Natural killer cell treated with Interleukin-12 subunit alpha and Interleukin-12 subunit beta and Interleukin-15 and Interleukin-18, amount 100 ng/mL, for 72 hours (primary cell): ENCODE measurements at regions not wholly inside any gene's neighbourhood (a gene's known extent, or its start where the extent isn't known, plus 50 kb on each side); places are given as distances from the start of the nearest gene placed in this dataset.
"Not testable (repeated sequence)": the region's sequence is repeated elsewhere in the genome, so short reads cannot be mapped to it uniquely, and the experiment has no call there.

ENCODE experiments used
- ATAC-seq, 2 donors: fragments of 150-1000 bp; cut with Tn5 transposase in 1 of 2; sonication (Bioruptor Pico), chemical (Tn5 transposase) in 1 of 2; 2 replicates each; pipeline ENCODE4 v1.10.0; 2021
- DNase-seq: peaks from one replicate; pipeline ENCODE4 v3.0.0; 2022; ENCODE audit warnings: low spot score
- H3K27ac Mint-ChIP-seq, 2 donors: 1 replicate in 1 of 2; 2 replicates in 1 of 2; pipeline ENCODE4 v1.8.0; 2022; ENCODE audit warnings: mixed read lengths in 2 of 2, mild to moderate bottlenecking in 1 of 2, moderate library complexity in 1 of 2
- H3K27me3 Mint-ChIP-seq, 2 donors: 1 replicate in 1 of 2; 2 replicates in 1 of 2; pipeline ENCODE4 v1.8.0; 2022; ENCODE audit warnings: mixed read lengths in 2 of 2
- H3K36me3 Mint-ChIP-seq: one replicate; pipeline ENCODE4 v1.8.0; 2022; ENCODE audit warnings: mixed read lengths
- H3K4me1 Mint-ChIP-seq, 2 donors: 1 replicate in 1 of 2; 2 replicates in 1 of 2; pipeline ENCODE4 v1.8.0; 2022; ENCODE audit warnings: low read depth in 2 of 2, mixed read lengths in 2 of 2, mild to moderate bottlenecking in 1 of 2
- H3K4me3 Mint-ChIP-seq: one replicate; pipeline ENCODE4 v1.8.0; 2022; ENCODE audit warnings: mixed read lengths
- H3K9me3 Mint-ChIP-seq: 2 replicates; pipeline ENCODE4 v1.8.0; 2022; ENCODE audit warnings: mixed read lengths

DNA sequence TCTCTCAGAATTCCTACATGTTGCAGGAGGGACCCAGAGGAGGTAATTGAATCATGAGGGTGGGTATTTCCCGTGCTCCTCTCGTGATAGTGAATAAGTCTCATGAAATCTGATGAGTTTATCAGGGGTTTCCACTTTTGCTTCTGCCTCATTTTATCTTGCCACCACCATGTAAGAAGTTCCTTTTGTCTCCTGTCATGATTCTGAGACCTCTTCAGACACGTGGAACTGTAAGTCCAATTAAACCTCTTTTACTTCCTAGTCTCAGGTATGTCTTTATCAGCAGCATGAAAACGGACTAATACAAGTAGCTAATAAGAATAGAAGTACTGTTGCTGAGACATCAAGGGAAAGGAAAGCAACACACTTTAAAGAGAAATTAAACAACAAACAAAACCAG lies 143.4 kb downstream of the CCDC71L start:
- no peak for ATAC-seq
- H3K36me3 Mint-ChIP-seq: no peaks in the 10 kb centered on the region
- DNase-seq: no peak
- H3K9me3 Mint-ChIP-seq: no peaks in the 10 kb centered on the region
- no peak overlapping the region for H3K27ac Mint-ChIP-seq
- H3K4me3 Mint-ChIP-seq: no peak overlapping the region
- peaks cover 24 to 39% of the 10 kb centered on the region in 2 donors for H3K27me3 Mint-ChIP-seq
- H3K4me1 Mint-ChIP-seq: peaks cover 0 to 3% of the 10 kb centered on the region in 2 donors

DNA sequence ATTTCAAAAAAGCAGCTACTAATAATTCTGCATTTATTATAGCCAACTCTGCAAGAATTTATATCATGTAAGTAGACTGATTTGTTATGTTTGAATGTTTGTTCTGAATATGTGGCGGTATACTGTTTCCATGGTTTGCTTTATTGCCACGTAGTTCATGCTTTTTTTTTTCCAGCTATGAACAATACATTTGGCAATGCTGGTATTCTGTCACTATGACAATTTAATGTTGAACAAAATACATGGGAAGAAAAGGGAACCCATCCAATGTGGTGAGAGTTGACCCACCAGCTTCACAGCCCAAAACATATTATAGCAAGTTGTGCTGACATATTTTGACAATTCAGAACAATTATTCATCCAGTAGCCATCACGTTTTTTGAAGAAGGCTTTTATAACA lies 145.6 kb downstream of the CCDC71L start:
- Mint-ChIP-seq H3K9me3 (no peaks in the 10 kb centered on the region), H3K27ac (no peak overlapping the region), H3K27me3 (peaks cover 30 to 50% of the 10 kb centered on the region in 2 donors), H3K4me1 (peaks cover 0 to 3% of the 10 kb centered on the region in 2 donors), H3K4me3 (no peak overlapping the region), H3K36me3 (no peaks in the 10 kb centered on the region)
- no peak for ATAC-seq
- no peak for DNase-seq

DNA sequence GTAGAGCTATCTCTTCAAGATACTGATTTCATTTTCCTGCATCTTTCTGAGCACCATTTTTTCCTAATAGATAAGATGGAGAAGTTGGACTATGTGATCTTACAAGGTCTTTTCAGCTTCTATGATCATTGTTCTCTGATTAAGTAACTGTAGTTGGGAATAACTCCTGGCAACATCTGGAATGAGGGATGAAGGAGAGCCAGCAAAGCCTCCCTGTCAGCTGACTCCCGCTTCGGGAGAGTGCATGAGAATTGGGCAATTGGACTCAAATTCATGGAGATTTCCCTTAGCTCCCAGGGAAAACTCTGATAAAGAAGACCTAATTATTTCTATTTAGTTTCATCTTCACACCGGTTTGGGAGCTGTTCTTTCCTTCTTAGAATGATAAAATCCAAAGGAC lies 146.1 kb downstream of the CCDC71L start:
- no peak for DNase-seq
- Mint-ChIP-seq H3K27ac (no peak overlapping the region), H3K4me1 (peaks cover 0 to 3% of the 10 kb centered on the region in 2 donors), H3K36me3 (no peaks in the 10 kb centered on the region), H3K27me3 (peaks cover 35 to 54% of the 10 kb centered on the region in 2 donors), H3K4me3 (no peak overlapping the region), H3K9me3 (peaks cover under 1% of the 10 kb centered on the region)
- no peak for ATAC-seq

DNA sequence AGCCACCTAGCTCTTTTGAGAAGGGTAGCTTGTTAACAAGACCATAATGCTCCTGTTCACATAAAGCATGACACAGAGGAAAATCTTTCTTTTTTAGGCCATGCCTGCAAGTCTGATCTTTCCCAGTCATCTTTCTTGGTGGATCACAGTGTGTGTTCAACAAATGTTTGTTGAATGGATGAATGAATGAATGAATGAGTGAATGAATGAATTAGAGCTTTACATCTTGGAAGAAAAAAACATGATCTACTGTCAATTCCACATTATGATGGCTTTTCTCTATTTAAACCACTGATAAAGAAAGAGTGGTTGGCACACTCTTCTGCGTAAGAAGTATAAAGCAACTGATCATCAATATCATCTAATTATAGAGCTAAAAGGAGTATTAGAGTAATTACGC lies 148.7 kb downstream of the CCDC71L start:
- Mint-ChIP-seq H3K36me3 (no peaks in the 10 kb centered on the region), H3K4me3 (no peak overlapping the region), H3K9me3 (peaks cover 7% of the 10 kb centered on the region), H3K27me3 (peaks cover 25 to 38% of the 10 kb centered on the region in 2 donors), H3K27ac (no peak overlapping the region), H3K4me1 (peaks cover 0 to 3% of the 10 kb centered on the region in 2 donors)
- DNase-seq: no peak
- ATAC-seq: no peak

DNA sequence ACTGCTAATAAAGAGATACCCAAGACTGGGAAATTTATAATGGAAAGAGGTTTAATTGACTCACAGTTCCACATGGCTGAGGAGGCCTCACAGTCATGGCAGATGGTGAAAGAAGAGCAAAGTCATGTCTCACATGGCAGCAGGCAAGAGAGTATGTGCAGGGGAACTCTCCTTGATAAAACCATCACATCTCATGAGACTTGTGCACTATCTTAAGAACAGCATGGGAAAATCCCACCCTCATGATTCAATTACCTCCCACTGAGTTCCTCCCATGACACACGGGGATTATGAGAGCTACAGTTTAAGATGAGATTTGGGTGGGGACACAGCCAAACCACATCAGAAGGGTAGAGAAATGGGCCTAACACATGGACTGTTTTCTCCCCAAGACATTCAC lies 156.3 kb downstream of the CCDC71L start:
- no peaks in the 10 kb centered on the region for H3K36me3 Mint-ChIP-seq
- no peak overlapping the region for H3K27ac Mint-ChIP-seq
- peaks cover 14 to 23% of the 10 kb centered on the region in 2 donors for H3K27me3 Mint-ChIP-seq
- peaks cover 0 to 3% of the 10 kb centered on the region in 2 donors for H3K4me1 Mint-ChIP-seq
- H3K9me3 Mint-ChIP-seq: peaks cover 3% of the 10 kb centered on the region
- DNase-seq: no peak
- no peak for ATAC-seq
- no peak overlapping the region for H3K4me3 Mint-ChIP-seq

DNA sequence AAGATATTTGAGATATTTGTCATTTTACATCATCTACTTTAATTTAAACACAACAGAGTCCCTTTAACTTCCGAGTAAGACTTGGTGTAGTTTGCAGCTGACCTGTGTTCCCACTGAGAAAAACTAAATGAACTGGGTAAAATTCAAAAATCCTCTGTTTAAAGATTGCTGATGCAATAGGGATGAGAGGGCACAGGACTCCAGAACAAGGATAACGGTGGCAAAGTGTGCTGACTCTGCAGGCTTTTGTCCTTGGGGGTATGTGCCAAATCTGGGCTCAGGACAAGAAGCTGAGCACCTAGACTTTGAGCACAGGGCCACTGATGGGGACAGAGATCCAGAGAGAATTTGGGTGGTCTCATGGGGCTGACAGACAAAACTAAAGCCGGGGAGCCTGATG lies 156.8 kb downstream of the CCDC71L start:
- no peak for ATAC-seq
- Mint-ChIP-seq H3K27me3 (peaks cover 10 to 19% of the 10 kb centered on the region in 2 donors), H3K27ac (no peak overlapping the region), H3K36me3 (no peaks in the 10 kb centered on the region), H3K4me1 (no peaks in the 10 kb centered on the region), H3K4me3 (no peak overlapping the region), H3K9me3 (no peaks in the 10 kb centered on the region)
- no peak for DNase-seq

DNA sequence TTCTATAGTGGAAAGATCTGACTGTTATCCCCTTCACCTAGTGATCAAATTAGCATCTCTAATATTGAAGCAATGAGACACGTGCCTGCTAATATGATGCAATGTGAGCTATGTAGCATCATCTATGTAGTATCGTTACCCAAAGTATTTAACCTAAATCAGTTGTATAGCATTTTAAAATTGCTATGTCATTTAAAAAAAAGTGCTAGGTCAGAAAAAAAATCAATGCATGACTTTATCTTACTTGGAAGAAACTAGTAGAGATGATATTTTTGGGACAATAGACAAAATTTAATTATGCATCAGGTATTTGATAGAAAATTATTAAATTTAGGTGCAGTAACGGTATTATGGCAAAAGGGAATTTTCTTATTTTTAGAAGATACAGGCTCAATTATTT lies 157.3 kb downstream of the CCDC71L start:
- no peaks in the 10 kb centered on the region for H3K9me3 Mint-ChIP-seq
- H3K36me3 Mint-ChIP-seq: no peaks in the 10 kb centered on the region
- no peaks in the 10 kb centered on the region for H3K4me1 Mint-ChIP-seq
- no peak for ATAC-seq
- no peak overlapping the region for H3K27ac Mint-ChIP-seq
- no peak overlapping the region for H3K4me3 Mint-ChIP-seq
- no peak for DNase-seq
- peaks cover 10 to 18% of the 10 kb centered on the region in 2 donors for H3K27me3 Mint-ChIP-seq

DNA sequence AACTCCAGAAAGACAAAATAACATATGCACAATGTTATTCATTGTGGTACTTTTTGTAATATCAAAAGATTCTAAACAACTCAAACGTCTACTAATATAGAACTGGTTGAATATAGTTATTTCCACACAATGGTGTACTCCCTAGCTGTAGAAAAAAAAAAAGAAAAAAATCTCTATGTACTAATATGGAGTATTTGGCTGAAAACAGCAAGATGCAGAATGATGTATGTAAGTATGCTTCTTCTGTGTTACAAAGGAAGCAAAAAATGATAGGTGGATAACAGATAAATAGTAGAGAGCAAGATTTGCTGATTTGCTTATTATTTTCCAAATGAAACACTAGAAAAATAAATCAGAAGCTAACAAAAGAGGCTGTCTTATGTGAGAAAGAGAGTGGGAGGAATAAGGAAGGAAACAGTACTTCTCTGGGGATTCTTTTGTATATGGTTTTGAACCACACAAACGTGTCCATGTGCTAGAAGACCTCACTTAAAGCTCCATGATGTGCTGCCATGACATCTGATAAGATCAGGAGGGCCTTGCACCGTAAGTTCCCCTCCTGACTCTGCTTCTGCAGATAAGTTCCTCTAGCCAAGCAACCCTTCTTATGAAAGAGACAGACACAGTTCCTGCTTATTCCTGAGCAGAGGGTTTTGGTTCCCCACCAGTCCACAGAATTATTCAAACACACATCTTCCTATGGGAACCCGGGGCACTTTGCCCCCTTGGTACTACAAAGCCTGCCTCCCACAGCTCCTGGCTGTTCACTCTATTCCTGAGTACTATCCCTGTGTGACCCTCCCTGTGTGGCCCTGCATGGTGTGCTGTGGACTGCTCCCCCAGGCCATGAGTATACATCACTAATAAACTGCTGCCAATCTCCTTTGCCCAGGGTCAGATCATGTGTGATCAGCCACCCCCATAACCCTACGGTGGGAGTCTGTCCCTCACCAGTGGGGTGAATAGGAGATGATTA lies 159.1 kb downstream of the CCDC71L start:
- no peak for DNase-seq
- ATAC-seq: peak in 1 of 2 donors; percentile 53
- H3K27me3 Mint-ChIP-seq: peaks cover 10 to 20% of the 10 kb centered on the region in 2 donors
- no peak overlapping the region for H3K27ac Mint-ChIP-seq
- no peaks in the 10 kb centered on the region for H3K9me3 Mint-ChIP-seq
- no peaks in the 10 kb centered on the region for H3K36me3 Mint-ChIP-seq
- H3K4me1 Mint-ChIP-seq: no peaks in the 10 kb centered on the region
- no peak overlapping the region for H3K4me3 Mint-ChIP-seq

DNA sequence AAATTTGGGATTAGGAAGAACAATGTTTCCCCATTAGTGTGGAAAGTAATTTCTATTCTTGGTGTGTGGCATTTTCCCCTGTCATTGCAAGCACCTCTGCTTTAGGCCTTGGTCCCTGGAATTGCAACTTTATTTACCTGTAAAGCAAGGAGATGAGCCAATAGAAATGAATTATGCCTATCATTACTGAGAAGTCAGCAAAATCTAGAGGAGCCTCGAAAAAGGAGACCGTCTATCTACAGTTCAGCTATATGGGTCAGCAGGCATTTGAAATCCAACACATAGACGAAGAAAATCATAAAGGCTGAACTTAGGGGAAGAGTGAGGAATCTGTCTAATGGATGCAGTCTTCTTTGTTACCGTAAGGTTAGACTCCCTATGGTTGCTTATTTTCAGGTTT lies 161.1 kb downstream of the CCDC71L start:
- Mint-ChIP-seq H3K4me1 (no peaks in the 10 kb centered on the region), H3K36me3 (peaks cover 5% of the 10 kb centered on the region), H3K9me3 (peaks cover 4% of the 10 kb centered on the region), H3K4me3 (no peak overlapping the region), H3K27me3 (peaks cover 8 to 32% of the 10 kb centered on the region in 2 donors), H3K27ac (no peak overlapping the region)
- no peak for DNase-seq
- no peak for ATAC-seq

DNA sequence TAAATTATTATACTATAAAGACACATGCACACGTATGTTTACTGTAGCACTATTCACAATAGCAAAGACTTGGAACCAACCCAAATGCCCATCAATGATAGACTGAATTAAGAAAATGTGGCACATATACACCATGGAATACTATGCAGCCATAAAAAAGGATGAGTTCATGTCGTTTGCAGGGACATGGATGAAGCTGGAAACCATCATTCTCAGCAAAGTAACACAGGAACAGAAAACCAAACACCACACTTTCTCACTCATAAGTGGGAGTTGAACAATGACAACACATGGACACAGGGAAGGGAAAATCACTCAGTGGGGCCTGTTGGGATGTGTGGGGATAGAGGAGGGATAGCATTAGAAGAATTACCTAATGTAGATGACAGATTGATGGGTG lies 163.0 kb downstream of the CCDC71L start:
- DNase-seq, H3K4me3 Mint-ChIP-seq, ATAC-seq, H3K9me3 Mint-ChIP-seq, H3K4me1 Mint-ChIP-seq, H3K27ac Mint-ChIP-seq: not testable (repeated sequence)
- Mint-ChIP-seq H3K27me3 (peaks cover 8 to 44% of the 10 kb centered on the region in 2 donors), H3K36me3 (peaks cover 15% of the 10 kb centered on the region)

DNA sequence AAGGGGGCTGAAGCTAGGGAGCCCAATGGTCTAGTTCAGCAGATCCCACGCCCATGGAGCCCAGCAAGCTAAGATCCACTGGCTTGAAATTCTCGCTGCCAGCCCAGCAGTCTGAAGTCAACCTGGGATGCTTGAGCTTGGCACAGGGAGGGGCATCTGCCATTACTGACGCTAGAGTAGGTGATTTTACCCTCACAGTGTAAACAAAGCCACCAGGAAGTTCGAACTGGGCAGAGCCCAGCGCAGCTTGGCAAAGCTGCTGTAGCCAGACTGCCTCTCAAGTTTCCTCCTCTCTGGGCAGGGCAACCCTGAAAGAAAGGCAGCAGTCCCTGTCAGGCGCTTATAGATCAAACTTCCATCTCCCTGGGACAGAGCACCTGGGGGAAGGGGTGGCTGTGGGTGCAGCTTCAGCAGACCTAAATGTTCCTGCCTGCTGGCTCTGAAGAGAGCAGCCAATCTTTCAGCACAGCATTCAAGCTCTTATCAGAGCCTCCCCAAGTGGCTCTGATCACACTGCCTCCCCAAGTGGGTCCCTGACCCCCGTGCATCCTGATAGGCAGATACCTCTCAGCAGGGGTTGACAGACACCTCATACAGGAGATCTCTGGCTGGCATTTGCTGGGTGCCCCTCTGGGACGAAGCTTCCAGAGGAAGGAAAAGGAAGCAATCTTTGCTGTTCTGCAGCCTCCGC lies 167.8 kb downstream of the CCDC71L start:
- Mint-ChIP-seq H3K4me3 (no peak overlapping the region), H3K4me1 (no peaks in the 10 kb centered on the region), H3K27ac (no peak overlapping the region), H3K9me3 (peaks cover 12% of the 10 kb centered on the region), H3K36me3 (peaks cover 15% of the 10 kb centered on the region), H3K27me3 (peaks cover 2 to 34% of the 10 kb centered on the region in 2 donors)
- ATAC-seq (no peak), DNase-seq (no peak)

DNA sequence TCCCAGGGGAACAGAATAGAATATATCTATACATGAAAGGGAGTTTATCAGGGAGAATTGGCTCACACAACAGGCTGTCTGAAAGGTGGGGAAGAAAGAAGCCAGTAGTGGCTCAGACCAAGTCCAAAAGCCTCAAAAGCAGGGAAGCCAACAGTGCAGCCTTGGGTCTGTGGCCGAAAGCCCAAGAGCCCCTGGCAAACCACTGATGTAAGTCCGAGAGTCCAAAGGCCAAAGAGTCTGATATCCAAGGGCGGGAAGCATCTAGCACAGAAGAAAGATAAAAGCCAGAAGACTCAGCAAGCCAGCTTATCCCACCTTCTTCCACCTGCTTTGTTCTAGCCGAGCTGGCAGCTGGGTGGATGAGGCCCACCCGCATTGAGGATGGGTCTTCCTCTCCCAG lies 172.5 kb downstream of the CCDC71L start:
- DNase-seq (no peak), ATAC-seq (no peak)
- peaks cover 10 to 12% of the 10 kb centered on the region in 2 donors for H3K27me3 Mint-ChIP-seq
- H3K27ac Mint-ChIP-seq: no peak overlapping the region
- no peaks in the 10 kb centered on the region for H3K4me1 Mint-ChIP-seq
- H3K4me3 Mint-ChIP-seq: no peak overlapping the region
- no peaks in the 10 kb centered on the region for H3K36me3 Mint-ChIP-seq
- peaks cover 2% of the 10 kb centered on the region for H3K9me3 Mint-ChIP-seq

DNA sequence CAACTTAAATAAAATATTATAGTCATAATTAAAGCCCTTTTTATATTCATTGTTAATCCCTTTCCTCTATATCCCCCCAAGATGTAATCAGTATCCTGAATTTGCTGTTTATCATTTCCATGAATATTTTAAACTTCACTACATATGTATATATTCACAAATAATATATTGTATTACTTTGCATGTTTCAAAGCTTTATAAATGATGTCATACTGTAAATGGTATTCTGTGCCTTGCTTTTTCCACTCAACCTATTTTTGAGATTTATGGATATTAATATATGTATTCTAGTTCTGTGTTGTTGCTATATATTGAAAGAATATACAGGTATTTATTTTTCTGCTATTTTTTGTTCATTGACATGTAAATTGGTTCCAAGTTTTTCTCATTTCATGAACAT lies 173.1 kb downstream of the CCDC71L start:
- Mint-ChIP-seq H3K9me3 (peaks cover 2% of the 10 kb centered on the region), H3K36me3 (no peaks in the 10 kb centered on the region), H3K4me3 (no peak overlapping the region), H3K27ac (no peak overlapping the region), H3K4me1 (no peaks in the 10 kb centered on the region), H3K27me3 (peaks cover 13 to 16% of the 10 kb centered on the region in 2 donors)
- ATAC-seq (no peak), DNase-seq (no peak)

DNA sequence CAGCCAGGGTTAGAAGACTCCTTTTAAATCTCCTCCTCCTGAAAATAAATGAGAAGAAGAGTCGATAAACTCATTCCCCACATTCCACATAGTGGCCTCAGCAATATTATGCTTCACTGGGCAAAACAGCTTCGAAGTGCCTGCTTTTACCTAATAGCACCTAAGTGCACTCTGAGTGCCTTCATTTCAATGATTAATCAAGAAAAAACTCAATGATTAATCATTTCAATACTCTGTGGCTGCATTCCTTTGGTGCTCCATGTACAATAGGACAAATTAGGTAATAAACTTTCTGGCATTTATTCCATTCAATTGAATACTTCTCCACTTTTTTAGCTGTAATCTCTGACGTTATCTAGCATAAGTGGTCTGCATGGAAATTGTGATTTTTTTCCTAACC lies 174.6 kb downstream of the CCDC71L start:
- peaks cover 25 to 31% of the 10 kb centered on the region in 2 donors for H3K27me3 Mint-ChIP-seq
- no peaks in the 10 kb centered on the region for H3K4me1 Mint-ChIP-seq
- H3K27ac Mint-ChIP-seq: no peak overlapping the region
- DNase-seq (no peak), ATAC-seq (no peak)
- no peaks in the 10 kb centered on the region for H3K36me3 Mint-ChIP-seq
- no peak overlapping the region for H3K4me3 Mint-ChIP-seq
- H3K9me3 Mint-ChIP-seq: peaks cover 2% of the 10 kb centered on the region
